Chondrocyte (in vitro differentiated cells): ENCODE measurements at regions not wholly inside any gene's neighbourhood (a gene's known extent, or its start where the extent isn't known, plus 50 kb on each side); places are given as distances from the start of the nearest gene placed in this dataset.

Experiments
- DNase-seq: peaks from one replicate; pipeline ENCODE4 v3.0.0; 2021; ENCODE audit warnings: mixed read lengths, low spot score
- H3K27ac Mint-ChIP-seq: one replicate; pipeline ENCODE4 v1.8.0; 2021; ENCODE audit warnings: mild to moderate bottlenecking, moderate library complexity, mixed read lengths; ENCODE audit not compliant: unreplicated experiment
- H3K27me3 Mint-ChIP-seq: 2 replicates; pipeline ENCODE4 v1.8.0; 2021; ENCODE audit warnings: low read depth, mixed read lengths
- H3K36me3 Mint-ChIP-seq: 2 replicates; pipeline ENCODE4 v1.8.0; 2021; ENCODE audit warnings: low read depth, mixed read lengths
- H3K4me1 Mint-ChIP-seq: 2 replicates; pipeline ENCODE4 v1.8.0; 2021; ENCODE audit warnings: low read depth, mild to moderate bottlenecking, mixed read lengths
- H3K4me3 Mint-ChIP-seq: one replicate; pipeline ENCODE4 v1.8.0; 2021; ENCODE audit warnings: mild to moderate bottlenecking, moderate library complexity, mixed read lengths; ENCODE audit not compliant: unreplicated experiment
- H3K9me3 Mint-ChIP-seq: 2 replicates; pipeline ENCODE4 v1.8.0; 2021; ENCODE audit warnings: low read depth, mixed read lengths
- TF ChIP-seq, protein P1 (sequence below): fragments of 200-600 bp; sonication (generic); IDR thresholded peaks from 2 replicates; pipeline ENCODE4 v1.5.0; 2021; ENCODE audit warnings: antibody characterized with exemption, mild to moderate bottlenecking, moderate library complexity

GRCh38 chr4:164115236-164115635, 620.7 kb downstream of the TMA16 start:
- peaks cover 4% of the 10 kb centered on the region for H3K27me3 Mint-ChIP-seq
- TF ChIP-seq, protein P1, sequence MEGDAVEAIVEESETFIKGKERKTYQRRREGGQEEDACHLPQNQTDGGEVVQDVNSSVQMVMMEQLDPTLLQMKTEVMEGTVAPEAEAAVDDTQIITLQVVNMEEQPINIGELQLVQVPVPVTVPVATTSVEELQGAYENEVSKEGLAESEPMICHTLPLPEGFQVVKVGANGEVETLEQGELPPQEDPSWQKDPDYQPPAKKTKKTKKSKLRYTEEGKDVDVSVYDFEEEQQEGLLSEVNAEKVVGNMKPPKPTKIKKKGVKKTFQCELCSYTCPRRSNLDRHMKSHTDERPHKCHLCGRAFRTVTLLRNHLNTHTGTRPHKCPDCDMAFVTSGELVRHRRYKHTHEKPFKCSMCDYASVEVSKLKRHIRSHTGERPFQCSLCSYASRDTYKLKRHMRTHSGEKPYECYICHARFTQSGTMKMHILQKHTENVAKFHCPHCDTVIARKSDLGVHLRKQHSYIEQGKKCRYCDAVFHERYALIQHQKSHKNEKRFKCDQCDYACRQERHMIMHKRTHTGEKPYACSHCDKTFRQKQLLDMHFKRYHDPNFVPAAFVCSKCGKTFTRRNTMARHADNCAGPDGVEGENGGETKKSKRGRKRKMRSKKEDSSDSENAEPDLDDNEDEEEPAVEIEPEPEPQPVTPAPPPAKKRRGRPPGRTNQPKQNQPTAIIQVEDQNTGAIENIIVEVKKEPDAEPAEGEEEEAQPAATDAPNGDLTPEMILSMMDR, result no peak
- DNase-seq, result no peak
- H3K4me3 Mint-ChIP-seq, result no peak overlapping the region
- H3K27ac Mint-ChIP-seq, result no peak overlapping the region
- no peaks in the 10 kb centered on the region for H3K4me1 Mint-ChIP-seq
- H3K36me3 Mint-ChIP-seq, result no peaks in the 10 kb centered on the region
- H3K9me3 Mint-ChIP-seq, result no peaks in the 10 kb centered on the region

DNA sequence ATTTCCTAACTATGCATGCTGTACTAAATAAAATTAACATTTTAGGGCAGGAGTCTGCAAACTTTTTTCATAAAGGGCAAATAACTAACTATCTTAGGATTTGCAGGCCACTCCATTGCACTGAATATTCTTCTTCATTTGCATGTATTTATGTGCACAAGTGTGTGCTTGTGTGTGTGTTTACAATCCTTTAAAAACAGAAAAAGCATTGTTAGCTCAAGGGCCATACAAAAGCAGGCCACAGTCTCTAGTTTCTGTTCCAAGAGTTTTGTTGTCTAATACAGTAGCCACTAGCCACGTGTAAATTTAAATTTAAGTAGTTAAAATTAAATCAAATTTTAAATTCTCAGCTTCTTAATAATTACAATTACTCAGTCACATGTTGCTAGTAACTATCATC, 621.8 kb downstream of the TMA16 start:
- no peaks in the 10 kb centered on the region for H3K36me3 Mint-ChIP-seq
- no peak overlapping the region for H3K27ac Mint-ChIP-seq
- no peak overlapping the region for H3K4me3 Mint-ChIP-seq

DNA sequence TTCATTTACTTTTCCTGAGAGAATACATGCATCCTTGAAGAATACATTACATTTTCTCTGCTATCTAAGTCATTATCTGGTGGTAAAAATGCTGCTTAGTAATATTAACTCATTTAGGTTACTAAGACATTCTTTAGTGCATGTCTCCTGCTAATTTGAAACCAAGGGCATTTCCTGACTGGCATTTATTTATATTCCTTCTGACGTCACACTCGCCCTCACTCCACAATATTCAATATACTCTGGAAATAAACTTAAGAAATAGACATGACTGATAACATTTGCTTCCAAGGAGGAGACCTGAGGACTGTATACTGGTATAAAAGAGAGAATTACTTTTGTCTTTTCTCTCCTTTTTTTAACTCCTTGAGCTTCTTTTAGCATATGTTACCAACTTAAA, 619.5 kb upstream of the SMIM31 start:
- no peak for DNase-seq
- Mint-ChIP-seq H3K27ac (no peak overlapping the region), H3K36me3 (no peaks in the 10 kb centered on the region), H3K4me1 (peaks cover 22% of the 10 kb centered on the region), H3K27me3 (peaks cover 1% of the 10 kb centered on the region), H3K9me3 (peaks cover 3% of the 10 kb centered on the region), H3K4me3 (no peak overlapping the region)
- TF ChIP-seq, protein P1, result no peak

More for the DNA sequence above, 621.8 kb downstream of the TMA16 start:
- TF ChIP-seq, protein P1, result no peak
- Mint-ChIP-seq H3K4me1 (no peaks in the 10 kb centered on the region), H3K9me3 (peaks cover 2% of the 10 kb centered on the region), H3K27me3 (peaks cover 4% of the 10 kb centered on the region)
- DNase-seq, result no peak

- no peak for DNase-seq
- no peaks in the 10 kb centered on the region for H3K36me3 Mint-ChIP-seq
- H3K4me3 Mint-ChIP-seq, result no peak overlapping the region
- TF ChIP-seq, protein P1, result peak; percentile 24
- peaks cover 9% of the 10 kb centered on the region for H3K9me3 Mint-ChIP-seq
- peak overlapping the region; percentile 87 for H3K27ac Mint-ChIP-seq
- H3K27me3 Mint-ChIP-seq, result peaks cover 1% of the 10 kb centered on the region
- peaks cover 22% of the 10 kb centered on the region for H3K4me1 Mint-ChIP-seq
Observed at GRCh38 chr4:164136180-164136616, 617.7 kb upstream of the SMIM31 start.

DNA sequence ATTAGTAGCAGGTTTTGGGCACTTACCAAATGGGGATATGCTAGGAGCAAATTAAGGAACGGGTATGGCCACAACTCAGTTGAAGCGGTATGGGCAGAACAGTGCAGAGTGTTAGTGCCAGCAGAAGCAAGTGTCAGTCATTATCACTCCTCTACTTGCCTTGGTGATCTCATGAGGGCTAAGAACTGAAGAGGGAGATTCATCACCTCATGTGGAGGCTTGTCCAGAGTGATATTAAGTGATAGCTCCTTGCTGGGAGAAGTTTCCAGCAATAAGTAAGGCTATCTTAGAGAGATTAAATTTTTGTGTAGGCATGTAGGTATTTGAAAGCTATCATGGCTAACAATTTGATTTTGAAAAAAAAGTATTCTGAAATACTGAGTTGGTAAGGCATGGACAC, 615.4 kb upstream of the SMIM31 start:
- peaks cover 22% of the 10 kb centered on the region for H3K4me1 Mint-ChIP-seq
- peaks cover 9% of the 10 kb centered on the region for H3K9me3 Mint-ChIP-seq
- H3K36me3 Mint-ChIP-seq, result no peaks in the 10 kb centered on the region
- no peak for DNase-seq
- TF ChIP-seq, protein P1, result no peak
- H3K27me3 Mint-ChIP-seq, result no peaks in the 10 kb centered on the region
- H3K4me3 Mint-ChIP-seq, result no peak overlapping the region
- H3K27ac Mint-ChIP-seq, result no peak overlapping the region
